Body of pancreas (tissue), 4 donors: ENCODE measurements at regions not wholly inside any gene's neighbourhood (a gene's known extent, or its start where the extent isn't known, plus 50 kb on each side); places are given as distances from the start of the nearest gene placed in this dataset.

Experiments used
- POLR2A ChIP-seq, 3 donors: fragments of 450-650 bp; IDR thresholded peaks; one replicate each; pipeline ENCODE4 v1.6.1; 2016; ENCODE audit warnings: antibody characterized with exemption in 3 of 3, mild to moderate bottlenecking in 2 of 3
- TF ChIP-seq, protein P1 (sequence below), 7 experiments: fragments of 450-650 bp in 4 of 7; fragments of 200-600 bp in 3 of 7; sonication (generic) in 3 of 7; IDR thresholded peaks; one replicate each; pipeline ENCODE4 v1.5.1; 2016 to 2019; ENCODE audit warnings: antibody characterized with exemption in 7 of 7

DNA sequence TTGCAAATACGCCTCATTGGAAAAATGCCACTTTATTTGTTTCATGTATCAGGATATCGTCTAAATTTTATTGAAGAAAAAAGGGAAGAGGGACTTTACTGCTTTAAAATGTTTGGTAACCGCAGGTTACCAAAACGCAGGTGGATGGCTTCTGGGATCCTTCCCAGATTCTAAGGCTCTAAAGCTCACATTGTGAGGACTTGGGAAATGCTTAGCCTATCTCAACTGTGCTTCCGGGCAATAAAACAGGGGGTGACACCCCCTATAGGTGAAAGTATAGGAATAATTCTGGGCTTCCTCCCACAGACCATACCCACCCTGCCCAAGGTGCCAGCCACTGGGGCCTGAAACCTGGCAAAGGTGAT is 73.2 kb upstream of the IPO5 start:
- TF ChIP-seq, protein P1, sequence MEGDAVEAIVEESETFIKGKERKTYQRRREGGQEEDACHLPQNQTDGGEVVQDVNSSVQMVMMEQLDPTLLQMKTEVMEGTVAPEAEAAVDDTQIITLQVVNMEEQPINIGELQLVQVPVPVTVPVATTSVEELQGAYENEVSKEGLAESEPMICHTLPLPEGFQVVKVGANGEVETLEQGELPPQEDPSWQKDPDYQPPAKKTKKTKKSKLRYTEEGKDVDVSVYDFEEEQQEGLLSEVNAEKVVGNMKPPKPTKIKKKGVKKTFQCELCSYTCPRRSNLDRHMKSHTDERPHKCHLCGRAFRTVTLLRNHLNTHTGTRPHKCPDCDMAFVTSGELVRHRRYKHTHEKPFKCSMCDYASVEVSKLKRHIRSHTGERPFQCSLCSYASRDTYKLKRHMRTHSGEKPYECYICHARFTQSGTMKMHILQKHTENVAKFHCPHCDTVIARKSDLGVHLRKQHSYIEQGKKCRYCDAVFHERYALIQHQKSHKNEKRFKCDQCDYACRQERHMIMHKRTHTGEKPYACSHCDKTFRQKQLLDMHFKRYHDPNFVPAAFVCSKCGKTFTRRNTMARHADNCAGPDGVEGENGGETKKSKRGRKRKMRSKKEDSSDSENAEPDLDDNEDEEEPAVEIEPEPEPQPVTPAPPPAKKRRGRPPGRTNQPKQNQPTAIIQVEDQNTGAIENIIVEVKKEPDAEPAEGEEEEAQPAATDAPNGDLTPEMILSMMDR (IDR thresholded peaks at IDR 0.05), result no peak
- TF ChIP-seq POLR2A (IDR thresholded peaks at IDR 0.05), result no peak
